Fibroblast of lung (primary cell): ENCODE measurements at regions not wholly inside any gene's neighbourhood (a gene's known extent, or its start where the extent isn't known, plus 50 kb on each side); places are given as distances from the start of the nearest gene placed in this dataset.

Experiments
- DNase-seq, 2 donors: peaks; one replicate each; pipeline versions ENCODE4 v3.0.0 to v3.0.0-alpha.2; 2010; ENCODE audit warnings: low read depth in 2 of 2
- H2AFZ ChIP-seq: 2 replicates; pipeline ENCODE4 v1.5.1; 2012; ENCODE audit warnings: low read length, control low read depth, inconsistent platforms
- H3K27ac ChIP-seq: 2 replicates; pipeline ENCODE4 v1.5.1; 2011; ENCODE audit warnings: low read length, control low read depth; ENCODE audit not compliant: insufficient read depth
- H3K27me3 ChIP-seq: 2 replicates; pipeline ENCODE4 v1.5.1; 2011; ENCODE audit warnings: mild to moderate bottlenecking, low read length; ENCODE audit not compliant: control insufficient read depth, insufficient read depth
- H3K36me3 ChIP-seq: 2 replicates; pipeline ENCODE4 v1.5.1; 2011; ENCODE audit warnings: low read length; ENCODE audit not compliant: control insufficient read depth, insufficient read depth
- H3K4me1 ChIP-seq: 2 replicates; pipeline ENCODE4 v1.5.1; 2011; ENCODE audit warnings: low read length; ENCODE audit not compliant: control insufficient read depth, insufficient read depth; ENCODE audit errors: extremely low read depth
- H3K4me2 ChIP-seq: 2 replicates; pipeline ENCODE4 v1.5.1; 2011; ENCODE audit warnings: low read length, control low read depth; ENCODE audit not compliant: insufficient read depth; ENCODE audit errors: extremely low read depth
- H3K4me3 ChIP-seq, 4 experiments: fragments of 200-600 bp in 1 of 4; sonication (generic) in 1 of 4; replicated peaks in 1 of 4; 2 replicates each; pipeline ENCODE4 v1.5.1; 2011 to 2016; ENCODE audit warnings: low read length in 4 of 4, low read depth in 3 of 4, mild to moderate bottlenecking in 3 of 4, control low read depth in 2 of 4, inconsistent platforms in 1 of 4, mixed read lengths in 1 of 4; ENCODE audit not compliant: insufficient read depth in 1 of 4; ENCODE audit errors: control extremely low read depth in 1 of 4
- H3K79me2 ChIP-seq: 2 replicates; pipeline ENCODE4 v1.5.1; 2012; ENCODE audit warnings: mild to moderate bottlenecking, low read length, inconsistent platforms; ENCODE audit not compliant: control insufficient read depth, insufficient read depth
- H3K9ac ChIP-seq: 2 replicates; pipeline ENCODE4 v1.5.1; 2011; ENCODE audit warnings: mild to moderate bottlenecking, low read length, control low read depth; ENCODE audit not compliant: insufficient read depth
- H3K9me3 ChIP-seq: 2 replicates; pipeline ENCODE4 v1.5.1; 2012; ENCODE audit warnings: low read depth, low read length; ENCODE audit not compliant: control insufficient read depth, insufficient read depth
- H4K20me1 ChIP-seq: 2 replicates; pipeline ENCODE4 v1.5.1; 2011; ENCODE audit warnings: low read length; ENCODE audit not compliant: control insufficient read depth, insufficient read depth; ENCODE audit errors: extremely low read depth
- EZH2 ChIP-seq: IDR thresholded peaks from 2 replicates; pipeline ENCODE4 v1.5.1; 2012; ENCODE audit warnings: low read length, control low read depth, mild to moderate bottlenecking; ENCODE audit errors: missing control alignments
- TF ChIP-seq, protein P1 (sequence below), 2 donors: IDR thresholded peaks in 1 of 2; conservative IDR thresholded peaks in 1 of 2; 1 replicate in 1 of 2; 2 replicates in 1 of 2; pipeline ENCODE4 v1.5.1; 2011 to 2012; ENCODE audit warnings: low read length in 2 of 2, control low read depth in 1 of 2, inconsistent platforms in 1 of 2, low read depth in 1 of 2, mild to moderate bottlenecking in 1 of 2

DNA sequence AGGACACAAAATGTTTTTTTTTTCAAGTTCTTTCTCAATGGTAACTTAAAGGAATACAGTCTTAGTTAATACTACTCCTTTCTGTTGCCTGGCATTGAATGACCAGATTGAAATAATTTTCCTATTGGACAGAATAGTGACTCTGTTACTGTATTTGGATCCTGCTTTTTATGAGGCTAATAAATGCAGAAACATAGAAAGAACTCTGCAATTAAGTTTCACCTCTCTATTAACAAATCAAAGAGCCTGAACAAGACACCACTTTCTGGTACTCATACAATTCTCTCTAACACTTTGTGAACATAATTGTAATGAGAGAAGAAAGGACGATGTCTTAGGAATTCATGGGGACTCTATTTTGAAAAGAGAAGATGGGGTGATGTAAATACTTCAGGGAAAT, 308.4 kb upstream of the ROBO2 start:
- Histone ChIP-seq H3K9me3 (no peaks in the 10 kb centered on the region), H3K27me3 (no peaks in the 10 kb centered on the region), H3K79me2 (no peaks in the 10 kb centered on the region), H3K36me3 (no peaks in the 10 kb centered on the region), H3K4me1 (no peaks in the 10 kb centered on the region), H3K9ac (no peak overlapping the region), H3K4me3 (no peak overlapping the region), H4K20me1 (no peaks in the 10 kb centered on the region), H3K4me2 (no peak overlapping the region), H3K27ac (no peak overlapping the region), H2AFZ (no peak overlapping the region)
- no peak for DNase-seq
- TF ChIP-seq, protein P1, sequence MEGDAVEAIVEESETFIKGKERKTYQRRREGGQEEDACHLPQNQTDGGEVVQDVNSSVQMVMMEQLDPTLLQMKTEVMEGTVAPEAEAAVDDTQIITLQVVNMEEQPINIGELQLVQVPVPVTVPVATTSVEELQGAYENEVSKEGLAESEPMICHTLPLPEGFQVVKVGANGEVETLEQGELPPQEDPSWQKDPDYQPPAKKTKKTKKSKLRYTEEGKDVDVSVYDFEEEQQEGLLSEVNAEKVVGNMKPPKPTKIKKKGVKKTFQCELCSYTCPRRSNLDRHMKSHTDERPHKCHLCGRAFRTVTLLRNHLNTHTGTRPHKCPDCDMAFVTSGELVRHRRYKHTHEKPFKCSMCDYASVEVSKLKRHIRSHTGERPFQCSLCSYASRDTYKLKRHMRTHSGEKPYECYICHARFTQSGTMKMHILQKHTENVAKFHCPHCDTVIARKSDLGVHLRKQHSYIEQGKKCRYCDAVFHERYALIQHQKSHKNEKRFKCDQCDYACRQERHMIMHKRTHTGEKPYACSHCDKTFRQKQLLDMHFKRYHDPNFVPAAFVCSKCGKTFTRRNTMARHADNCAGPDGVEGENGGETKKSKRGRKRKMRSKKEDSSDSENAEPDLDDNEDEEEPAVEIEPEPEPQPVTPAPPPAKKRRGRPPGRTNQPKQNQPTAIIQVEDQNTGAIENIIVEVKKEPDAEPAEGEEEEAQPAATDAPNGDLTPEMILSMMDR (conservative IDR thresholded peaks at IDR 0.05 in 1 of 2, IDR thresholded peaks at IDR 0.05 in 1 of 2; ENCODE audit: low read depth in 1 of 2, low read length in 2 of 2), result no peak
- TF ChIP-seq EZH2, result no peak

DNA sequence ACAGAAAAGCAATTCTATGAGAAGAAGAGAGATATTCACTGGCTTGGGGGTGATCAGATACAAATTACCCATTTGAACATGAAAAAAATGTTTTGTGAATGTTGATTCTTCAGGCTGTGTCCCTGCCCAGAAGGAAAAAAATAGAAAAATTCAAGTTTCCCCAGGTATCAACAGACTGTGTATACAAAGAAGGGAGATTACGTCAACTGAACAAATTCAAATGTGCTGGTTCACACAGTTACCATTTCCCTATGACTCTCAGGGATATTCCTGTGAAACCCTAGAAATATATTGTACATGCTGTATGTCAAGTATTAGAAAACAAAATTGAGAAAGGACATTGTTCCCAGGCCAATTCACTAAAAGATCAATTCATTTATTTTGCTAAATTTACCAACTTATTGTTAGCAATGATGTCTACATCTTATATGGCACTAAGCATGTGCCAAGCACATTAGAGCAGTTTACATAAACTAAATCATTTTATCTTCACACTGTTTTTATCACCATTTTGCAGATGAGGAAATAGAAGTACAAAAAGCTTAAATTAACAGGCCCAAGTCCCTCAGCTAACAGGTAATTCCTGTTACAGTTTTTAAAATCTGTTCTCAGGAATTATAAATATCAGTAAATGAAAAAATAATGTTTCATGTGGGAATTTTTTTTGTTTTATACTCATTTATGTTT, 306.7 kb upstream of the ROBO2 start:
- Histone ChIP-seq H4K20me1 (no peaks in the 10 kb centered on the region), H3K9ac (no peak overlapping the region), H3K4me2 (no peak overlapping the region), H3K4me3 (no peak overlapping the region), H3K27ac (no peak overlapping the region), H2AFZ (no peak overlapping the region), H3K4me1 (no peaks in the 10 kb centered on the region), H3K36me3 (no peaks in the 10 kb centered on the region), H3K27me3 (no peaks in the 10 kb centered on the region), H3K9me3 (no peaks in the 10 kb centered on the region), H3K79me2 (no peaks in the 10 kb centered on the region)
- no peak for DNase-seq
- TF ChIP-seq EZH2, result no peak

DNA sequence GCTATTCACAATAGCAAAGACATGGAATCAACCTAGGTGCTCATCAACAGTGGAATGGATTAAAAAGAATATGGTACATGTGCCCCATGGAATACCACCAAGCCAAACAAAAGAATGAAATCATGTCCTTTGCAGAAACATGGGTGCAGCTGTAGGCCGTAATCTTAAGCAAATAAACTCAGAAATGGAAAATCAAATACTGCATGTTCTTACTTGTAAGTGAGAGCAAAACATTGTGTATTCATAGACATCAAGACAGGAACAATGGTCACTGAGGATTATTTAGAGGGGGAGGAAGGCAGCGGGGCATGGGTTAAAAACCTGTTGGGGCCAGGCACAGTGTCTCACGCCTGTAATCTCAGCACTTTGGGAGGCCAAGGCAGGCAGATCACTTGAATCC, 304.7 kb upstream of the ROBO2 start:
- H4K20me1 ChIP-seq, result no peaks in the 10 kb centered on the region
- no peaks in the 10 kb centered on the region for H3K79me2 ChIP-seq
- no peak overlapping the region for H2AFZ ChIP-seq
- no peak overlapping the region for H3K4me3 ChIP-seq
- H3K27ac ChIP-seq, result no peak overlapping the region
- H3K36me3 ChIP-seq, result no peaks in the 10 kb centered on the region
- no peaks in the 10 kb centered on the region for H3K9me3 ChIP-seq
- no peak for TF ChIP-seq EZH2
- TF ChIP-seq, protein P1 (conservative IDR thresholded peaks at IDR 0.05 in 1 of 2, IDR thresholded peaks at IDR 0.05 in 1 of 2; ENCODE audit: low read depth in 1 of 2, low read length in 2 of 2), result no peak
- no peak overlapping the region for H3K9ac ChIP-seq
- no peak for DNase-seq
- no peak overlapping the region for H3K4me2 ChIP-seq
- H3K27me3 ChIP-seq, result no peaks in the 10 kb centered on the region
- no peaks in the 10 kb centered on the region for H3K4me1 ChIP-seq
